PC-3 (cell line): ENCODE measurements at regions not wholly inside any gene's neighbourhood (a gene's known extent, or its start where the extent isn't known, plus 50 kb on each side); places are given as distances from the start of the nearest gene placed in this dataset.

Source experiments
- CTCF ChIP-seq: fragments of 300-600 bp; sonication (generic); conservative IDR thresholded peaks from 2 replicates; pipeline ENCODE4 v1.5.1; 2017; ENCODE audit warnings: antibody characterized with exemption, low read depth, mild to moderate bottlenecking, low read length
- EZH2 ChIP-seq: fragments of 300-600 bp; sonication (generic); IDR thresholded peaks from one replicate; pipeline ENCODE4 v1.6.1; 2017; ENCODE audit warnings: antibody characterized with exemption, mild to moderate bottlenecking, low read length; ENCODE audit not compliant: unreplicated experiment
- EZH2phosphoT487 ChIP-seq: fragments of 300-600 bp; sonication (generic); IDR thresholded peaks from 2 replicates; pipeline ENCODE4 v1.6.1; 2018; ENCODE audit warnings: mild to moderate bottlenecking, antibody characterized with exemption, low read length, borderline replicate concordance

- TF ChIP-seq CTCF = peak; percentile 56
- TF ChIP-seq EZH2 = no peak
- no peak for TF ChIP-seq EZH2phosphoT487
Measured at GRCh38 chr12:98422812-98423211, 92.6 kb upstream of the TMPO start.
